ENCODE measurements at regions not wholly inside any gene's neighbourhood (a gene's known extent, or its start where the extent isn't known, plus 50 kb on each side); places are given as distances from the start of the nearest gene placed in this dataset.

GRCh38 chr13:22647156-22647850 lies 533.5 kb upstream of the SGCG start:
- TF ChIP-seq JUN (IDR thresholded peaks at IDR 0.05; ENCODE audit: borderline replicate concordance, insufficient read depth, insufficient read length, low read depth): no peak
- TF ChIP-seq, protein P1, sequence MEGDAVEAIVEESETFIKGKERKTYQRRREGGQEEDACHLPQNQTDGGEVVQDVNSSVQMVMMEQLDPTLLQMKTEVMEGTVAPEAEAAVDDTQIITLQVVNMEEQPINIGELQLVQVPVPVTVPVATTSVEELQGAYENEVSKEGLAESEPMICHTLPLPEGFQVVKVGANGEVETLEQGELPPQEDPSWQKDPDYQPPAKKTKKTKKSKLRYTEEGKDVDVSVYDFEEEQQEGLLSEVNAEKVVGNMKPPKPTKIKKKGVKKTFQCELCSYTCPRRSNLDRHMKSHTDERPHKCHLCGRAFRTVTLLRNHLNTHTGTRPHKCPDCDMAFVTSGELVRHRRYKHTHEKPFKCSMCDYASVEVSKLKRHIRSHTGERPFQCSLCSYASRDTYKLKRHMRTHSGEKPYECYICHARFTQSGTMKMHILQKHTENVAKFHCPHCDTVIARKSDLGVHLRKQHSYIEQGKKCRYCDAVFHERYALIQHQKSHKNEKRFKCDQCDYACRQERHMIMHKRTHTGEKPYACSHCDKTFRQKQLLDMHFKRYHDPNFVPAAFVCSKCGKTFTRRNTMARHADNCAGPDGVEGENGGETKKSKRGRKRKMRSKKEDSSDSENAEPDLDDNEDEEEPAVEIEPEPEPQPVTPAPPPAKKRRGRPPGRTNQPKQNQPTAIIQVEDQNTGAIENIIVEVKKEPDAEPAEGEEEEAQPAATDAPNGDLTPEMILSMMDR (IDR thresholded peaks at IDR 0.05; ENCODE audit: extremely low read depth in 1 of 2, insufficient read depth in 1 of 2, low read depth in 1 of 2, low read length in 2 of 2): no peak
- TF ChIP-seq MYC (IDR thresholded peaks at IDR 0.05; ENCODE audit: low read depth, low read length): no peak
- TF ChIP-seq POLR2A (IDR thresholded peaks at IDR 0.05; ENCODE audit: low read depth, low read length): no peak
- TF ChIP-seq EZH2 (IDR thresholded peaks at IDR 0.05; ENCODE audit: borderline replicate concordance, low read depth, low read length, severe bottlenecking): no peak

Data from endothelial cell of umbilical vein (primary cell).